Caco-2 (cell line): ENCODE measurements at regions not wholly inside any gene's neighbourhood (a gene's known extent, or its start where the extent isn't known, plus 50 kb on each side); places are given as distances from the start of the nearest gene placed in this dataset.

Source experiments
- BruUV-seq: library from RNA; stranded (reverse); fragments of 400-500 nt; replicated peaks from 2 replicates; lab custom pipeline; 2021; lab: Mats Ljungman, UMichigan
- CTCF ChIA-PET: fragments of 300-600 bp; sonication (Branson Sonifier 250); formaldehyde crosslinking; loops from one replicate; lab custom pipeline; 2022; ENCODE audit warnings: antibody characterized with exemption; lab: Charles Lee
- POLR2A ChIA-PET: fragments of 300-600 bp; sonication (Branson Sonifier 250); formaldehyde crosslinking; loops from one replicate; lab custom pipeline; 2022; ENCODE audit warnings: antibody characterized with exemption; lab: Charles Lee
- DNase-seq, 2 experiments: peaks; one replicate each; pipeline versions ENCODE4 v3.0.0 to v3.0.0-alpha.2; 2020 to 2022
- H3K27me3 ChIP-seq: replicated peaks from 2 replicates; pipeline ENCODE4 v1.6.0; 2011; ENCODE audit warnings: low read length; ENCODE audit not compliant: control insufficient read depth, insufficient read depth
- H3K36me3 ChIP-seq: 2 replicates; pipeline ENCODE4 v1.5.1; 2011; ENCODE audit warnings: low read length; ENCODE audit not compliant: control insufficient read depth, insufficient read depth
- H3K4me1 ChIP-seq: fragments of 250-450 bp; sonication (Bioruptor Pico); 2 replicates; pipeline ENCODE4 v1.5.1; 2020; ENCODE audit warnings: mild to moderate bottlenecking
- H3K4me3 ChIP-seq: 2 replicates; pipeline ENCODE4 v1.5.1; 2011; ENCODE audit warnings: low read depth, mild to moderate bottlenecking, control low read depth, low read length
- H3K9me3 ChIP-seq: fragments of 250-450 bp; sonication (Bioruptor Pico); 2 replicates; pipeline ENCODE4 v1.5.1; 2020; ENCODE audit warnings: mild to moderate bottlenecking, moderate library complexity
- H3K27ac Mint-ChIP-seq: one replicate; pipeline ENCODE4 v1.8.0; 2022; ENCODE audit warnings: mixed read lengths; ENCODE audit not compliant: unreplicated experiment
- H3K27me3 Mint-ChIP-seq: one replicate; pipeline ENCODE4 v1.8.0; 2022; ENCODE audit warnings: mixed read lengths; ENCODE audit not compliant: insufficient read depth, unreplicated experiment
- H3K36me3 Mint-ChIP-seq: one replicate; pipeline ENCODE4 v1.8.0; 2022; ENCODE audit warnings: mild to moderate bottlenecking, mixed read lengths; ENCODE audit not compliant: insufficient read depth, unreplicated experiment
- H3K4me1 Mint-ChIP-seq: one replicate; pipeline ENCODE4 v1.8.0; 2022; ENCODE audit warnings: low read depth, mixed read lengths; ENCODE audit not compliant: unreplicated experiment
- H3K4me3 Mint-ChIP-seq: one replicate; pipeline ENCODE4 v1.8.0; 2022; ENCODE audit warnings: mild to moderate bottlenecking, moderate library complexity, mixed read lengths; ENCODE audit not compliant: unreplicated experiment
- H3K9me3 Mint-ChIP-seq: one replicate; pipeline ENCODE4 v1.8.0; 2022; ENCODE audit warnings: mixed read lengths; ENCODE audit not compliant: unreplicated experiment
- intact Hi-C: fragments of 100-400 bp; cut with micrococcal nuclease; formaldehyde crosslinking; loops from one replicate; pipeline ENCODE4 v1.10.0; 2022; ENCODE audit not compliant: unreplicated experiment
- TF ChIP-seq, protein P1 (sequence below), 2 experiments: fragments of 200-600 bp in 1 of 2; IDR thresholded peaks; 1 replicate in 1 of 2; 2 replicates in 1 of 2; pipeline versions ENCODE4 v1.5.1 to v1.8.0; 2011 to 2022; ENCODE audit warnings: antibody characterized with exemption in 1 of 2, control low read depth in 1 of 2, inconsistent platforms in 1 of 2, low read depth in 1 of 2, low read length in 1 of 2, mild to moderate bottlenecking in 1 of 2, moderate library complexity in 1 of 2; ENCODE audit not compliant: insufficient read depth in 1 of 2, severe bottlenecking in 1 of 2, unreplicated experiment in 1 of 2

DNA sequence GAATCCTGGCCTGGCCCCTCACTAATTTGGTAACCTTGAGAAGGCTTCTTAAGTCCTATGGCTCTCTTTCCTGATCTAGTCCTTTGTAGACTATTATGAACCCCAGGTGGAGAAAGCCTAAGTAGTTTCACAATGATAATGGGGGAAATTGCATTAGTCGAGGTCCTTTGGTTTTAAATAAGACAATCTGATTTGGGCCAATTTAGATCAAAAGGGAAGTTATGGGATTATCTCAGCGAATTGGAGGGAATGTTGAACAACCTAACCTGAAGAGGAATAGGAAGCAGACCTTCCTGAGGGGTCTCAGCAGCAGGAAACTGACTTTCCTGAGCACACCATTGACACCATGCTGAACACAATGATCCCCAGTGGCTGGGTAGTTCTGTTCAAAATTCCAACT, 331.5 kb downstream of the PRDM5 start:
- Histone ChIP-seq H3K4me3 (no peak overlapping the region), H3K27me3 (no peaks in the 10 kb centered on the region), H3K9me3 (no peaks in the 10 kb centered on the region), H3K36me3 (no peaks in the 10 kb centered on the region), H3K4me1 (no peaks in the 10 kb centered on the region)
- no peak for DNase-seq
- TF ChIP-seq, protein P1, sequence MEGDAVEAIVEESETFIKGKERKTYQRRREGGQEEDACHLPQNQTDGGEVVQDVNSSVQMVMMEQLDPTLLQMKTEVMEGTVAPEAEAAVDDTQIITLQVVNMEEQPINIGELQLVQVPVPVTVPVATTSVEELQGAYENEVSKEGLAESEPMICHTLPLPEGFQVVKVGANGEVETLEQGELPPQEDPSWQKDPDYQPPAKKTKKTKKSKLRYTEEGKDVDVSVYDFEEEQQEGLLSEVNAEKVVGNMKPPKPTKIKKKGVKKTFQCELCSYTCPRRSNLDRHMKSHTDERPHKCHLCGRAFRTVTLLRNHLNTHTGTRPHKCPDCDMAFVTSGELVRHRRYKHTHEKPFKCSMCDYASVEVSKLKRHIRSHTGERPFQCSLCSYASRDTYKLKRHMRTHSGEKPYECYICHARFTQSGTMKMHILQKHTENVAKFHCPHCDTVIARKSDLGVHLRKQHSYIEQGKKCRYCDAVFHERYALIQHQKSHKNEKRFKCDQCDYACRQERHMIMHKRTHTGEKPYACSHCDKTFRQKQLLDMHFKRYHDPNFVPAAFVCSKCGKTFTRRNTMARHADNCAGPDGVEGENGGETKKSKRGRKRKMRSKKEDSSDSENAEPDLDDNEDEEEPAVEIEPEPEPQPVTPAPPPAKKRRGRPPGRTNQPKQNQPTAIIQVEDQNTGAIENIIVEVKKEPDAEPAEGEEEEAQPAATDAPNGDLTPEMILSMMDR (IDR thresholded peaks at IDR 0.05; ENCODE audit: insufficient read depth in 1 of 2, low read depth in 1 of 2, low read length in 1 of 2, severe bottlenecking in 1 of 2, unreplicated experiment in 1 of 2): no peak
- Mint-ChIP-seq H3K4me3 (no peak overlapping the region), H3K27ac (no peak overlapping the region), H3K36me3 (no peaks in the 10 kb centered on the region), H3K9me3 (no peaks in the 10 kb centered on the region), H3K27me3 (peaks cover 7% of the 10 kb centered on the region), H3K4me1 (no peaks in the 10 kb centered on the region)
- CTCF ChIA-PET: no interaction called here
- intact Hi-C loops: no loop called here
- POLR2A ChIA-PET: no interaction called here
- no TSS peak for BruUV-seq

DNA sequence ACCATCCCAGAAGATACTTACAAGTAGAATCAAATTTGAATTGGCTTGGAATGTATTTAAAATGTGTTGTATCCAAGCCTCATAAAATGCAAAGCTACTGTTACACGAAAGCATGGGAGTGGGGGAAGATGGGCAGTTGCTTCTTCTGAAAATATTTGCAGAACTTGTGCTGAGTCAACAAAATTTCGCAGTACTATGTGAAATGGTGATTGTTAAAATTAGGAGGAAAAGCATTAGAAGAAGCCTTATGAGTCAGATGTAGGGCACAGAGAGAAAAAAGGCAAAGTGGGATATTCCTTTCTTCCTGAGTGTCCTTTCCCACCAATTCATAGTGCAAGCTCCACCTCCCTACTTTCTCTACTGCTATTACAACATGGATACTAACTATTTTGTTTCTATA, 332.7 kb downstream of the PRDM5 start:
- Mint-ChIP-seq H3K27ac (no peak overlapping the region), H3K36me3 (no peaks in the 10 kb centered on the region), H3K4me3 (no peak overlapping the region), H3K9me3 (no peaks in the 10 kb centered on the region), H3K4me1 (no peaks in the 10 kb centered on the region), H3K27me3 (peaks cover 7% of the 10 kb centered on the region)
- TF ChIP-seq, protein P1 (IDR thresholded peaks at IDR 0.05; ENCODE audit: insufficient read depth in 1 of 2, low read depth in 1 of 2, low read length in 1 of 2, severe bottlenecking in 1 of 2, unreplicated experiment in 1 of 2): no peak
- no peak for DNase-seq
- Histone ChIP-seq H3K36me3 (no peaks in the 10 kb centered on the region), H3K9me3 (no peaks in the 10 kb centered on the region), H3K27me3 (no peaks in the 10 kb centered on the region), H3K4me3 (no peak overlapping the region), H3K4me1 (no peaks in the 10 kb centered on the region)
- ChIA-PET POLR2A (no interaction called here), CTCF (no interaction called here)
- intact Hi-C loops: no loop called here
- BruUV-seq: no TSS peak

DNA sequence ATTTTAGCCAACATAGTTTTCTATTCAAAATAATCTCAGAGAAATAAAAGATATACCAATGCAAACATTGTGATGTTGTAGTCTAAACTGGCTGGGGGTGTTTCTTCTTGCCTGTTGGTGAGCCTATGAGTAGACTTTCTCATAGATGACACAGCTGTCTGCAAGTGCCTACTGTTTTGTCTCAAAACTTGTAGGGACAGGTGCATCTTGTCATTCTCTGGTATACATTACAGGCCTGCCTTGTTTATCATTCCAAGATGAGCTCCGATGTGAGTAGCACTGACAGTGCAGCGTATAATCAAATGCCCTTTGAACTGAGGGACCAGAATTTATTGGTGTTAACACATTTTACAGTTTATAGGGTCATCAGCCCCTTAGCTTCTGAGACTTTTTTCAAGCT, 353.8 kb downstream of the PRDM5 start:
- no peaks in the 10 kb centered on the region for H3K27me3 Mint-ChIP-seq
- Histone ChIP-seq H3K4me1 (no peaks in the 10 kb centered on the region), H3K36me3 (no peaks in the 10 kb centered on the region), H3K27me3 (no peaks in the 10 kb centered on the region), H3K9me3 (no peaks in the 10 kb centered on the region), H3K4me3 (no peak overlapping the region)
- H3K4me1 Mint-ChIP-seq: no peaks in the 10 kb centered on the region
- no TSS peak for BruUV-seq
- TF ChIP-seq, protein P1 (IDR thresholded peaks at IDR 0.05; ENCODE audit: insufficient read depth in 1 of 2, low read depth in 1 of 2, low read length in 1 of 2, severe bottlenecking in 1 of 2, unreplicated experiment in 1 of 2): no peak
- no peak overlapping the region for H3K27ac Mint-ChIP-seq
- H3K4me3 Mint-ChIP-seq: no peak overlapping the region
- POLR2A ChIA-PET: no interaction called here
- no peak for DNase-seq
- H3K9me3 Mint-ChIP-seq: no peaks in the 10 kb centered on the region
- CTCF ChIA-PET: no interaction called here
- intact Hi-C loops: loop anchor here (10.0 kb wide), 1 partner anchor 414 kb away; no protein-coding TSS in a partner anchor
- no peaks in the 10 kb centered on the region for H3K36me3 Mint-ChIP-seq
